ELR (cell line): ENCODE measurements at regions not wholly inside any gene's neighbourhood (a gene's known extent, or its start where the extent isn't known, plus 50 kb on each side); places are given as distances from the start of the nearest gene placed in this dataset.

Experiments used
- DNase-seq: peaks from one replicate; pipeline ENCODE4 v3.0.0-alpha.2; 2015; ENCODE audit warnings: low read depth

- DNase-seq: no peak
Observed at GRCh38 chr10:130998046-130998435, 313.5 kb downstream of the TCERG1L start.

- no peak for DNase-seq
Observed at GRCh38 chr10:130998642-130999041, 312.9 kb downstream of the TCERG1L start.

GRCh38 chr10:130999376-131000202 lies 311.9 kb downstream of the TCERG1L start:
- DNase-seq: no peak

GRCh38 chr10:131000244-131000643 lies 311.3 kb downstream of the TCERG1L start:
- DNase-seq: no peak

- DNase-seq: no peak
Observed at GRCh38 chr10:131000743-131001142, 310.8 kb downstream of the TCERG1L start.

GRCh38 chr10:131001438-131001837 lies 310.1 kb downstream of the TCERG1L start:
- no peak for DNase-seq

- DNase-seq: no peak
Observed at GRCh38 chr10:131002031-131002861, 309.3 kb downstream of the TCERG1L start.

- DNase-seq: no peak
Observed at GRCh38 chr10:131003455-131003854, 308.1 kb downstream of the TCERG1L start.

GRCh38 chr10:131004276-131004675 lies 307.2 kb downstream of the TCERG1L start:
- DNase-seq: no peak

GRCh38 chr10:131006458-131007256 lies 304.9 kb downstream of the TCERG1L start:
- DNase-seq: no peak

- DNase-seq: no peak
Observed at GRCh38 chr10:131009791-131010190, 301.7 kb downstream of the TCERG1L start.

- no peak for DNase-seq
Observed at GRCh38 chr10:131010965-131011575, 300.5 kb downstream of the TCERG1L start.

- DNase-seq: no peak
Observed at GRCh38 chr10:131011936-131012640, 299.4 kb downstream of the TCERG1L start.

- no peak for DNase-seq
Observed at GRCh38 chr10:131012641-131012985, 298.9 kb downstream of the TCERG1L start.

- DNase-seq: no peak
Observed at GRCh38 chr10:131013281-131013912, 298.1 kb downstream of the TCERG1L start.

GRCh38 chr10:131014271-131014670 lies 297.2 kb downstream of the TCERG1L start:
- DNase-seq: no peak

GRCh38 chr10:131015271-131015670 lies 296.2 kb downstream of the TCERG1L start:
- no peak for DNase-seq

- DNase-seq: no peak
Observed at GRCh38 chr10:131016556-131016955, 295.0 kb downstream of the TCERG1L start.

GRCh38 chr10:131017566-131018285 lies 293.8 kb downstream of the TCERG1L start:
- no peak for DNase-seq

GRCh38 chr10:131018886-131019500 lies 292.5 kb downstream of the TCERG1L start:
- DNase-seq: no peak
